Activated B cell treated with CpG ODN at 0.5 μM for 24 hours (primary cell): ENCODE measurements at regions not wholly inside any gene's neighbourhood (a gene's known extent, or its start where the extent isn't known, plus 50 kb on each side); places are given as distances from the start of the nearest gene placed in this dataset.

Experiments used
- ATAC-seq: fragments of 200-7000 bp; cut with Tn5 transposase; one replicate; pipeline ENCODE4 v1.10.0; 2021; ENCODE audit warnings: low read depth, mild to moderate bottlenecking, moderate library complexity
- CTCF ChIA-PET: fragments of 350-600 bp; sonication (Branson Sonifier 250); formaldehyde crosslinking; loops from one replicate; lab custom pipeline; 2021; ENCODE audit warnings: antibody characterized with exemption; lab: Charles Lee
- POLR2A ChIA-PET: fragments of 350-600 bp; sonication (Branson Sonifier 250); formaldehyde crosslinking; loops from one replicate; lab custom pipeline; 2021; ENCODE audit warnings: antibody characterized with exemption; lab: Charles Lee
- DNase-seq: peaks from one replicate; pipeline ENCODE4 v3.0.0; 2022
- H3K27ac Mint-ChIP-seq: one replicate; pipeline ENCODE4 v1.8.0; 2020; ENCODE audit warnings: mixed read lengths
- H3K27me3 Mint-ChIP-seq: one replicate; pipeline ENCODE4 v1.8.0; 2021; ENCODE audit warnings: mixed read lengths
- H3K36me3 Mint-ChIP-seq: one replicate; pipeline ENCODE4 v1.8.0; 2021; ENCODE audit warnings: low read depth, mixed read lengths
- H3K4me1 Mint-ChIP-seq: one replicate; pipeline ENCODE4 v1.8.0; 2021; ENCODE audit warnings: mixed read lengths
- H3K4me3 Mint-ChIP-seq: one replicate; pipeline ENCODE4 v1.8.0; 2020; ENCODE audit warnings: mild to moderate bottlenecking, mixed read lengths
- H3K9me3 Mint-ChIP-seq: one replicate; pipeline ENCODE4 v1.8.0; 2020; ENCODE audit warnings: mixed read lengths
- CTCF ChIP-seq: fragments of 200-600 bp; IDR thresholded peaks from one replicate; pipeline ENCODE4 v1.8.0; 2022; ENCODE audit warnings: antibody characterized with exemption, mild to moderate bottlenecking
- intact Hi-C: fragments of 100-400 bp; cut with micrococcal nuclease; formaldehyde crosslinking; loops from one replicate; pipeline ENCODE4 v1.15.1; 2024

- ChIA-PET POLR2A (no interaction called here), CTCF (no interaction called here)
- TF ChIP-seq CTCF = no peak
- intact Hi-C loops = no loop called here
- Mint-ChIP-seq H3K9me3 (no peaks in the 10 kb centered on the region), H3K27ac (no peak overlapping the region), H3K27me3 (peaks cover 10% of the 10 kb centered on the region), H3K36me3 (no peaks in the 10 kb centered on the region), H3K4me3 (no peak overlapping the region), H3K4me1 (no peaks in the 10 kb centered on the region)
- ATAC-seq (no peak), DNase-seq (no peak)
Measured at GRCh38 chr6:159353193-159353592, 184.0 kb downstream of the FNDC1 start.

- H3K9me3 Mint-ChIP-seq = no peaks in the 10 kb centered on the region
- CTCF ChIA-PET = no interaction called here
- H3K27ac Mint-ChIP-seq = no peak overlapping the region
- no peaks in the 10 kb centered on the region for H3K36me3 Mint-ChIP-seq
- no peaks in the 10 kb centered on the region for H3K4me1 Mint-ChIP-seq
- intact Hi-C loops = no loop called here
- no peak for TF ChIP-seq CTCF
- DNase-seq (no peak), ATAC-seq (no peak)
- H3K4me3 Mint-ChIP-seq = no peak overlapping the region
- POLR2A ChIA-PET = no interaction called here
- peaks cover 5% of the 10 kb centered on the region for H3K27me3 Mint-ChIP-seq
Measured at GRCh38 chr6:159351707-159352106, 182.5 kb downstream of the FNDC1 start.

GRCh38 chr6:159349915-159350314 is 180.7 kb downstream of the FNDC1 start:
- ATAC-seq (no peak), DNase-seq (no peak)
- no peaks in the 10 kb centered on the region for H3K36me3 Mint-ChIP-seq
- TF ChIP-seq CTCF = no peak
- ChIA-PET POLR2A (no interaction called here), CTCF (no interaction called here)
- H3K4me3 Mint-ChIP-seq = no peak overlapping the region
- H3K27ac Mint-ChIP-seq = no peak overlapping the region
- no peaks in the 10 kb centered on the region for H3K9me3 Mint-ChIP-seq
- intact Hi-C loops = no loop called here
- peaks cover 1% of the 10 kb centered on the region for H3K27me3 Mint-ChIP-seq
- H3K4me1 Mint-ChIP-seq = no peaks in the 10 kb centered on the region

GRCh38 chr6:159343709-159344108 is 174.5 kb downstream of the FNDC1 start:
- peaks cover 6% of the 10 kb centered on the region for H3K27me3 Mint-ChIP-seq
- DNase-seq = no peak
- H3K9me3 Mint-ChIP-seq = peaks cover 15% of the 10 kb centered on the region
- ChIA-PET POLR2A (no interaction called here), CTCF (no interaction called here)
- H3K36me3 Mint-ChIP-seq = no peaks in the 10 kb centered on the region
- no peaks in the 10 kb centered on the region for H3K4me1 Mint-ChIP-seq
- no peak for ATAC-seq
- no peak for TF ChIP-seq CTCF
- H3K27ac Mint-ChIP-seq = no peak overlapping the region
- no peak overlapping the region for H3K4me3 Mint-ChIP-seq
- intact Hi-C loops = no loop called here

GRCh38 chr6:159342146-159342545 is 172.9 kb downstream of the FNDC1 start:
- POLR2A ChIA-PET = no interaction called here
- no peak for ATAC-seq
- intact Hi-C loops = no loop called here
- Mint-ChIP-seq H3K36me3 (no peaks in the 10 kb centered on the region), H3K9me3 (peaks cover 16% of the 10 kb centered on the region), H3K4me1 (no peaks in the 10 kb centered on the region), H3K4me3 (no peak overlapping the region), H3K27me3 (peaks cover 6% of the 10 kb centered on the region), H3K27ac (no peak overlapping the region)
- DNase-seq = no peak
- CTCF ChIA-PET = no interaction called here
- TF ChIP-seq CTCF = no peak
